GM21360 (cell line): ENCODE measurements at regions not wholly inside any gene's neighbourhood (a gene's known extent, or its start where the extent isn't known, plus 50 kb on each side); places are given as distances from the start of the nearest gene placed in this dataset.
"Not testable (repeated sequence)": the region's sequence is repeated elsewhere in the genome, so short reads cannot be mapped to it uniquely, and the experiment has no call there.

Experiments used
- ATAC-seq: cut with Tn5 transposase; IDR thresholded peaks from one replicate; pipeline ENCODE4 v1.9.1; 2021; ENCODE audit warnings: mild to moderate bottlenecking, moderate library complexity; ENCODE audit not compliant: unreplicated experiment

GRCh38 chrX:140447150-140447549, 57.7 kb downstream of the SOX3 start:
- ATAC-seq = no peak

DNA sequence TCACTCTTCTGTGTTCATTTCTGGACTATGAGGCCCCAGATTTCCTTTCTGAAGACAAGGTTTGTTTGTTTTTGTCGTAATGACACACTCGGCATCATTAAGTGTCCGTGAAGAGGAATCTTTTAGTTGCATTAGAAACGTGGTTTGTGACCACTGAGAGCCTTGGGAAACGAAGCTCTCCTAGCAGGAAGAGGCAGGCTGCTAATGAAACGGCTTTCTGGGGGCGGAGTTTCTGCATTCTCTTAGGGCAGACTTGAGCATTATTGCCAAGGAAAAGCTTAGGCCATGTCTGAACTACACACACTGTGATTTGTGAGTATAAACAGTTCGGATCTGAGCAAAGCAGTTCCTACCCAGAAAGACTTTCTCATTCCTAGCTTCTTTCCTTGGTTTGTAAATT, 64.0 kb downstream of the SOX3 start:
- ATAC-seq = no peak

GRCh38 chrX:140439476-140439875, 65.4 kb downstream of the SOX3 start:
- ATAC-seq = no peak

DNA sequence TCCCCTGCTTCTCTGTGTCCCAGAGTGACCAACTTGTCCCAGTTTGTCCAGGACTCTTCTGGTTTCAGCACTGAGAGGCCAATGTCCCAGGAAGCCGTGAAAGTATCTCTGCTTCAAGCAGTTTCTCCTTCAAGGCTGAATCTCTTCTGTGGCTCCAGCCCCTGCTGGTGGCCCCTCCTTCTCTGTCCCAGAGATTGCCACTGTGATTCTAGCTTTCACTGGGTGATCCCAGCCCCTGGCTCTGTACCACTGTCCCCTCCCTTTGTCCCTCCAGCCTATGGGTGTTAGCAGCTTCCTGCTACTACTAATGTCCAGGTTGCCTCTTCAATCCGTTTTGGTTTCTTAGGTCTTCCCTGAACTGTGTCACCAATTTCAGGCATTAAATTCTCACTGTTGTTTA, 70.5 kb downstream of the SOX3 start:
- no peak for ATAC-seq

GRCh38 chrX:140433582-140433981, 71.3 kb downstream of the SOX3 start:
- no peak for ATAC-seq

- no peak for ATAC-seq
Observed at GRCh38 chrX:140432346-140433175, 72.3 kb downstream of the SOX3 start.

- no peak for ATAC-seq
Observed at GRCh38 chrX:140431521-140431920, 73.3 kb downstream of the SOX3 start.

DNA sequence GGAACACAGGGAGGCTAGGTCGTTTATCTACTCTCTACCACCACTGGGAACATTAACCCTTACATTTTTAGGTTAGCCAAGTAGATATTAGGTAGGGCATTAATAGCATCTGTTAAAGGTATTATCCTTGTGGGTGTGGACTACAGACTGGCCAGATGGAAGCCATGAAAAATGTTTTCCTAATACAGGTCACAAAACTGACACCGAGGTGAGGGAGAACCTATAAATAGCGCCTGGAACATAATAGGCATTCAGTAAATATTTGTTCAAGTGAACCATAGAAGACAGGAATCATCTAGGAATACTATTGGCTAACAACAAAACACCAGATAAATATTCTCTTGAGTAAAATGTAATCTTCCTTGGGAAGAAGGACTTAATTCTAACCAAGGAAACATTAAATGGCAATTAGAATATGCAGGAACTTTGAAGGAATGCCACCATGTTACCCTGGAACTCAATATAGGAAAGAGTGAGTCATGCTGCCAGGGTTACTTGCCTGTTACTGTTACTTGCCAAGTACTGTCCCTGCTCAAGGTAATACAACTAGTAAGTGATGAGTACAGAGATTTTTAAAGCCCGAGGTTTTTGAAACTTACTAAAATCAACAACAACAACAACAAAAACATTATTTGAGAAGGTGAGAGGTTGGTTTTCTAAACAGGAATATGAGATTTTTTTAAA, 79.0 kb downstream of the SOX3 start:
- ATAC-seq = no peak

- ATAC-seq = no peak
Observed at GRCh38 chrX:140422501-140422900, 82.4 kb downstream of the SOX3 start.

GRCh38 chrX:140402131-140402530, 102.7 kb downstream of the SOX3 start:
- not testable (repeated sequence) for ATAC-seq

DNA sequence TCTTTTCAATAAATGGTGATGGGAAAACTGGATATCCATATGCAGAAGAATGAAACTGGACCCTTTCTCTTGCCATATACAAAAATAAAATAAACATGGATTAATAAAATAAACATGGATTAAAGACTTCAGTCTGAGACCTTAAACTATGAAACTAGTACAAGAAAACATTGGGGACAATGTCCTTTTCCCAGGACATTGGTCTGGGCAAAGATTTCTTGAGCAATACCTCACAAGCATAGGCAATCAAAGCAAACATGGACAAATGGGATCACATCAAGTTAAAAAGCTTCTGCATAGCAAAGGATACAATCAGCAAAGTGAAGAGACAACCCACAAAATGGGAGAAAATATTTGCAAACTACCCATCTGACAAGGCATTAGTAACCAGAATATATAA, 108.5 kb downstream of the SOX3 start:
- ATAC-seq = not testable (repeated sequence)

DNA sequence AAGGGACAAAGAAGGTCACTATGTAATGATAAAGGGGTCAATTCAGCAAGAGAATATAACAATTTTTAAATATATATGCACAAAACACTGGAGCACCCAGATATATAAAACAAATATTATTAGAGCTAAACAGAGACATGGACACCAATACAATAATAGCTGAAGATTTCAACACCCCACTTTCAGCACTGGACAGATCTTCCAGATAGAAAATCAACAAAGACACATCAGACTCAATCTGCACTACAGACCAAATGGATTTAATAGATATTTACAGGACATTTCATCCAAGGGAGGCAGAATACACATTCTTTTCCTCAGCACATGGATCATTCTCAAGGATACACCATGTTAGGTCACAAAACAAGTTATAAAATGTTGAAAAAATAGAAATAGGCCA, 111.4 kb downstream of the SOX3 start:
- no peak for ATAC-seq

DNA sequence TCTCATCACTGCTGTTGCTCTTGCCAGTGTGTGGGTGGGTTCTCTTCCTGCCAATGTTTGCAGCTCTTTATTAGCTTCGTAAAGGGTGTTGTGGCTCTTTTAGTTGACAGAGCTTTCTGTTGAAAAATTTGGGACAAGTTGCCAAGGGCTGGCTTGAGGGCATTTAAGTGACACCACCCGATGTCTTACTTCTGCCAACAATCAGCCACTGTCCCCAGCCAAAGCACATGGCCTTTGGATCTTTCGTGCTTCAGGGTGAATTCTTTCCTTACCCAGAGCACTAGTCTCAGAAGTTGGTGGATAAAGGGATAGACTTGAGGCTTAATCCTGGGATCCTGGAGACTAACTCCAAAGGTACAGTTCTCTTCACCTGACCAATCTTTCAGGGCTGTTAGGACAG, 113.6 kb downstream of the SOX3 start:
- ATAC-seq = no peak

DNA sequence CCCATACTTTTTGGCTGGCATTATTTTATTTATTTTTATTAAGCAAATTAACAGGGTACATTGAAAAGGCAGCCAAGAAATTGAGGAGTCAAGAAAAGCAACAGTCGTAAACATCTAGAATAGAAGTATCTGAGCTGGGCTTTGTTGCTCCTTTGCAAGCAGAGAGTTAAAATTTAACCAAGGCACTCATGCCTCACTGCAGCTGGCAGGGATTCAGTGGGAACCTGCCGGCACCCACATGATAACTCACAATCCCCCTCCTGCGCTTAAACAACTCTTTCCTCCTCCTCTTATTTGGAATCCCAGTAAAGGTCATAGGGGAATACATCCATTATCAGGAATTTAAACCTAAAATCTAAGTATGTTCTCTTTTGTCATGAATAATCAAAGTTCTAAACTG, 115.5 kb downstream of the SOX3 start:
- ATAC-seq = no peak

- ATAC-seq = no peak
Observed at GRCh38 chrX:140362861-140363260, 142.0 kb downstream of the SOX3 start.

DNA sequence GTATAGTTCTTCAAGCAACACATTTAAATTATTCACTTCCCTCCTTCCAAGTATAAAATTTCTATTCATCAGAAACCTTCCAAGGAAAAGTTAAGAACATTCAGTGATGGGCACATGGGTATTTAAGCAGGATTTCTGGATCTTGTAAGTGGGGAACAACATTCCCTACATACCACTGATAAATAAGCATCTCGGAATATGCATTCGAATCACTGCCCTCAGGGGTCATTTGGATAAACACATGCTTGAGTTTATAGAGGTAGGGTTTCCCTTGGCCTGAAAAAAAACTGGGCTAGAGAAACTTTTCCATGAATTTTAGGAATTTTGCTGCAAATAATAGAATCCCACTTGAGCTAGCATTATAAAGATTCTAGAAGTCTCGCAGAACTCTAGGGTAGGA, 143.9 kb downstream of the SOX3 start:
- no peak for ATAC-seq

- no peak for ATAC-seq
Observed at GRCh38 chrX:140360284-140360683, 144.6 kb downstream of the SOX3 start.

DNA sequence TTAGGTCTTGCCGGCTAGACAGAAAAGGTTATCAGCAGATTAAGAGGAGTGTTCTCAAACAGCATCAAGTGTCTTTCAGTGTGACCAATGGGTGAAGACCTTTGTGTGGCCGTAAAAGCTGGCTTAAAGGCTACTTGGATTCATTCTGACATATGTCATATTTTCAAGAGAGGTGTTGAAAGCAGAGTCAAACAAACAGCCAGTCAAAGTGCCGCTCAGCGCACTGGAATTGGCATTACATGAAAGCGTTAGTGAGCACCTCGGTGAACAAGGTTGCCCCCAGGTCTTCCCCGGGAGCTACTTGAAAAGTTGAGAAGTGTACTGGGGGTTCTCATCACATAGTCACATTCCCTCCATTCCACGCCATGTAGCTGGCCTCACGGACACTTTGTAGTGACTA, 148.9 kb downstream of the SOX3 start:
- ATAC-seq = no peak

- no peak for ATAC-seq
Observed at GRCh38 chrX:140355429-140355828, 149.4 kb downstream of the SOX3 start.

- ATAC-seq = no peak
Observed at GRCh38 chrX:140354431-140355120, 150.3 kb downstream of the SOX3 start.

- no peak for ATAC-seq
Observed at GRCh38 chrX:140346729-140347128, 158.1 kb downstream of the SOX3 start.
